ENCODE measurements at regions not wholly inside any gene's neighbourhood (a gene's known extent, or its start where the extent isn't known, plus 50 kb on each side); places are given as distances from the start of the nearest gene placed in this dataset.

- CTCF ChIA-PET, result interaction anchor here (1.5 to 2.1 kb wide), 3 partner anchors 10 to 351 kb away, joined by 4 to 7 read pairs (median 4); no protein-coding TSS in a partner anchor
- H3K27ac Mint-ChIP-seq, result no peak overlapping the region
These were observed 132.3 kb downstream of the FOXI3 start for GRCh38 chr2:88320076-88320773.

More at GRCh38 chr2:88320076-88320773, 132.3 kb downstream of the FOXI3 start:
- H3K36me3 Mint-ChIP-seq, result no peaks in the 10 kb centered on the region
- DNase-seq (ENCODE audit: low spot score), result no peak
- TF ChIP-seq PRRX2 (CRISPR knock-in tag; IDR thresholded peaks at IDR 0.05) (no peak), GTF2I (CRISPR knock-in tag; conservative IDR thresholded peaks at IDR 0.05) (no peak), ZNF317 (CRISPR knock-in tag; IDR thresholded peaks at IDR 0.05; ENCODE audit: borderline replicate concordance, low read depth) (no peak), HMGA2 (CRISPR knock-in tag; IDR thresholded peaks at IDR 0.05) (no peak), ATF6 (CRISPR knock-in tag; IDR thresholded peaks at IDR 0.05) (no peak), MYBL2 (CRISPR knock-in tag; IDR thresholded peaks at IDR 0.05) (no peak), E2F4 (CRISPR knock-in tag; IDR thresholded peaks at IDR 0.05; ENCODE audit: borderline replicate concordance, low read depth) (no peak), TEAD1 (CRISPR knock-in tag; IDR thresholded peaks at IDR 0.05) (no peak), ZNF232 (CRISPR knock-in tag; IDR thresholded peaks at IDR 0.05) (no peak), NR2C2 (CRISPR knock-in tag; IDR thresholded peaks at IDR 0.05) (no peak), STAT6 (CRISPR knock-in tag; conservative IDR thresholded peaks at IDR 0.05; ENCODE audit: low read depth) (no peak), CBFB (CRISPR knock-in tag; IDR thresholded peaks at IDR 0.05; ENCODE audit: low read depth) (no peak), ELF4 (CRISPR knock-in tag; IDR thresholded peaks at IDR 0.05; ENCODE audit: low read depth) (no peak), OVOL2 (CRISPR knock-in tag; IDR thresholded peaks at IDR 0.05; ENCODE audit: borderline replicate concordance) (no peak), MXD4 (CRISPR knock-in tag; IDR thresholded peaks at IDR 0.05; ENCODE audit: borderline replicate concordance) (no peak), ARID4B (CRISPR knock-in tag; IDR thresholded peaks at IDR 0.05; ENCODE audit: borderline replicate concordance) (no peak), FOXP1 (CRISPR knock-in tag; IDR thresholded peaks at IDR 0.05; ENCODE audit: borderline replicate concordance) (no peak)
- TF ChIP-seq, protein P1, sequence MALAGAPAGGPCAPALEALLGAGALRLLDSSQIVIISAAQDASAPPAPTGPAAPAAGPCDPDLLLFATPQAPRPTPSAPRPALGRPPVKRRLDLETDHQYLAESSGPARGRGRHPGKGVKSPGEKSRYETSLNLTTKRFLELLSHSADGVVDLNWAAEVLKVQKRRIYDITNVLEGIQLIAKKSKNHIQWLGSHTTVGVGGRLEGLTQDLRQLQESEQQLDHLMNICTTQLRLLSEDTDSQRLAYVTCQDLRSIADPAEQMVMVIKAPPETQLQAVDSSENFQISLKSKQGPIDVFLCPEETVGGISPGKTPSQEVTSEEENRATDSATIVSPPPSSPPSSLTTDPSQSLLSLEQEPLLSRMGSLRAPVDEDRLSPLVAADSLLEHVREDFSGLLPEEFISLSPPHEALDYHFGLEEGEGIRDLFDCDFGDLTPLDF (CRISPR knock-in tag; IDR thresholded peaks at IDR 0.05), result no peak
- TF ChIP-seq, protein P2, sequence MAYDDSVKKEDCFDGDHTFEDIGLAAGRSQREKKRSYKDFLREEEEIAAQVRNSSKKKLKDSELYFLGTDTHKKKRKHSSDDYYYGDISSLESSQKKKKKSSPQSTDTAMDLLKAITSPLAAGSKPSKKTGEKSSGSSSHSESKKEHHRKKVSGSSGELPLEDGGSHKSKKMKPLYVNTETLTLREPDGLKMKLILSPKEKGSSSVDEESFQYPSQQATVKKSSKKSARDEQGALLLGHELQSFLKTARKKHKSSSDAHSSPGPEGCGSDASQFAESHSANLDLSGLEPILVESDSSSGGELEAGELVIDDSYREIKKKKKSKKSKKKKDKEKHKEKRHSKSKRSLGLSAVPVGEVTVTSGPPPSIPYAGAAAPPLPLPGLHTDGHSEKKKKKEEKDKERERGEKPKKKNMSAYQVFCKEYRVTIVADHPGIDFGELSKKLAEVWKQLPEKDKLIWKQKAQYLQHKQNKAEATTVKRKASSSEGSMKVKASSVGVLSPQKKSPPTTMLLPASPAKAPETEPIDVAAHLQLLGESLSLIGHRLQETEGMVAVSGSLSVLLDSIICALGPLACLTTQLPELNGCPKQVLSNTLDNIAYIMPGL (CRISPR knock-in tag; IDR thresholded peaks at IDR 0.05), result no peak
- no peaks in the 10 kb centered on the region for H3K27me3 Mint-ChIP-seq (ENCODE audit: low read depth)
- H3K4me3 Mint-ChIP-seq, result no peak overlapping the region
- H3K4me1 Mint-ChIP-seq, result peaks cover 13% of the 10 kb centered on the region
- ATAC-seq, result peak; percentile 26; the same call in 1 of the 2 replicates
- H3K9me3 Mint-ChIP-seq, result peaks cover 9% of the 10 kb centered on the region
- POLR2A ChIA-PET, result no interaction called here
